HG03039 (cell line): ENCODE measurements at regions not wholly inside any gene's neighbourhood (a gene's known extent, or its start where the extent isn't known, plus 50 kb on each side); places are given as distances from the start of the nearest gene placed in this dataset.
"Not testable (repeated sequence)": the region's sequence is repeated elsewhere in the genome, so short reads cannot be mapped to it uniquely, and the experiment has no call there.

Source experiments
- ATAC-seq: cut with Tn5 transposase; IDR thresholded peaks from one replicate; pipeline ENCODE4 v1.9.1; 2021; ENCODE audit warnings: mild to moderate bottlenecking, moderate library complexity; ENCODE audit not compliant: unreplicated experiment

- no peak for ATAC-seq
Measured at GRCh38 chr2:59851836-59852475, 701.5 kb downstream of the BCL11A start.

GRCh38 chr2:59850554-59850953 lies 702.9 kb downstream of the BCL11A start:
- ATAC-seq: no peak

- no peak for ATAC-seq
Measured at GRCh38 chr2:59833941-59834340, 719.5 kb downstream of the BCL11A start.

DNA sequence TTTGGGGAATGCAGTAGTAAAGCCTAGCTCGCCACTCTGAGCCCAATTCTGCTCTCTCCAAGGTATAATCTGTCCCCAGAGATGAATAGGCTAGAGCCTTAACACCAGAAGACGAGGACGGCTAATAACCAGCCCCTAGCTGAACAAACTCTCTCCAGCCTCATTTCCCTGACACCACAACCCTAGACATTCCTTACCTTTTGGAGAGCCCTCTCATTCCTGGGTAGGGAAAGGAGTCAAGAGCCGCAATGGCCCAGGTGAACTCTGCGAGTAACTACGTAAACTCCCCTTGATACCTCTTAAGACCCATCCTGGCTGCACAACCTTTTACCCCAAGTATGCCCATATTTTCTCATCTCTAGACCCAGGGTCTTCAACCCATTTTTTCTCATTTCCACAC lies 722.9 kb downstream of the BCL11A start:
- no peak for ATAC-seq

- no peak for ATAC-seq
Measured at GRCh38 chr2:59827677-59828076, 725.8 kb downstream of the BCL11A start.

DNA sequence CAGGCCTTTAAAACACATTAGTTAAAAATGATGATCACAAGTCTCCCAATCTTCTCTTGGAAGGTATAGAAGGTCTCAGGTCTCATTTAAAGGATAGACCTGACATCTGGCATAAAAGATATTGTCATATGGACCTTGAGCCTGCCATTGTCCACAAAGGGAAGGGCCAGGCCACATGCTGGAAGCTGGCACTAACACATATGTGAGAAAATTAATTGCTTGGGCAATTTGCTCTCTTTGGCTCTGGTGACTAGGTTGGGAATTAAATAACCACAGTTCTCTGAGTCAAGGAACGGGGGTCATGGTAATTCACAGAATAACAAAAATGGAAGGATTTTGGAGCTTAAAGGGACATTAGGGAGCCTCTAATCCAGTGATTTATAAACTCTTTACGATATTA lies 727.3 kb downstream of the BCL11A start:
- no peak for ATAC-seq

DNA sequence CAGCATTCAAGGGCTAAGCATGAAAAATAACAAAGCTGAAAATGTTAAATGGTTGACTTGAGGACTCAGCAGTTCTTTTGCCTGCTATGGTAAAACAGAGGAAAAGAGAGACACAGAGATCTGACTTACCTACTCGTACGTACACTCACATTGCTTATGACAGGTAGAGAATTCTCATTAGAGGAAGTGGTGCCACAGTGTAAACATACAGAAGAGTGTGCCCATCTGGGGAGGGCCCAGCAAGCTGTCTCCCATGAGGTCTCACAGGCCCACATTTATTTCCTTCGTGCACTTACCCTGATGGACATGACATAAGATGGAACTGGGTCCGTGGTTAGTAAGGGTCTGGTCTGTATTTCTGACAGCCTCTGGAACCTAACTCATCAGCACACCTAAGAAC lies 729.1 kb downstream of the BCL11A start:
- no peak for ATAC-seq

DNA sequence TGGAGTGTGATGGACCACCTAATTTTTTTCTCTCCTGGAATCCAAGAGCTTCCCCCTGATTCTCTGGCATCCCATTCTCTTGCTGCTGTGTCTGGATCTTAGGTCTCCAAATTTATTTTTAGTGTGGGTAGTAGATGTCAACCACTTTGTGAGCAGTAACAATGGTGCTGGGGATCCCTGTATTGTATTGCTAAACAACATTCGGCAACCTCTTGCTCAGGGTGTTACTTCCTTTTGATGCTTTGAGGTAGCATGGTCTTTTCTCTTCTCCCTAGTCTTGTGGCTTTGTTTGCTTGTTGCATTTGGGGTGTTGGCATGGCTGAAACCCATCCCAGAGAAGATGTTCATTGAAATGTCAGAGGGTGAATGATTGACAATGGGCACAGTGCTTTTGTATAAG lies 737.4 kb downstream of the BCL11A start:
- no peak for ATAC-seq

DNA sequence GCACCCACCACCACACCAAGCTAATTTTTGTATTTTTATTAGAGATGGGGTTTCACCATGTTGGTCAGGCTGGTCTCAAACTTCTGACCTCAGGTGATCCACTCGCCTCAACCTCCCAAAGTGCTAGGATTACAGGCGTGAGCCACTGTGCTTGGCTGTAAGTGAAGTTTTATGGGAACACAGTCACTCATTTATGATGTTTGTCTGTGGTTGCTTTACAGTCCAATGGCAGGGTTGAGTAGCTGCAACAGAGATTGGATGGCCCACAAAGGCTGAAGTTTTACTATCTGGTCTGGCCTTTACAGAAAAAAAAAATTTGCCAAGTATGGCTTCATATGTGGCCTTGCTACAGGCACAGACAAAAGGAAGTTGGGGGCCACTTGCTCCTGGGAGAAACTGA lies 743.2 kb downstream of the BCL11A start:
- ATAC-seq: not testable (repeated sequence)

DNA sequence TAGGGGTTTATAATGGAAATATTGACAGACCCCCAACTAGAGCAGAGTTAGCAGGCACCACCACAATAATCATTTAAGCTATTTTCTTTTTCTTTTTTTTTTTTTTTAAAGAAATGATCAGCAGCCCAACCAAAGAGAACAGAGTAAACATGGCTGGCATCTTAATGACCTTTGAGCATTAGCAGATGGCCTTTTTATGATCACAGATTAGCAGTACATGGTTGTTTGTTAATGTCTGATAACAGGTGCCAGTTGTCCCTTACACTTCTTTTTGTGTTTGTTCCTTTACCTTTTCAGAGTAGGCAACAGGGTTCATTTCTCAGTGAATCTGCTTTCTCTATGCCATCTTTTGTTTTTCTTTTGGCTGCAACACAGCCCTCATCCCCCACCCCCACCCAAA lies 747.0 kb downstream of the BCL11A start:
- ATAC-seq: no peak

DNA sequence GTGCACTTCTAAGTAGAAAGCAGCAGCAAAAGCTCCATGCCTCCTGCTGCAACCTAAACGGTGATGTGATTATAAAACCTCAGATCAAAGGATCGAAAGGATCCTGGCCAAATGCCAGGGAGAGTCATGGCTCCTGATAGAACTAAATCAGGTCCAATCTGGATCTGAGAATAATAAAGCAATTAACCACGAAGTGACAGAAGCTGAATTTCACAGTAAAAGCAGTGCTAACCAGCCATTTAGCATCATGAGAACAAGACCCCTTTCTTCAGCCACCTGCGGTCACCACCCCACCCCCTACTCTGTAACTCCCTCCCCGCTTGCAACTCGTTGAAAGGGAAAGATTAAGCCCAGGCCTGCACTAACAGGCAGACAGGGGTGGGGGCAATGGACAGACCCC lies 748.7 kb downstream of the BCL11A start:
- no peak for ATAC-seq

DNA sequence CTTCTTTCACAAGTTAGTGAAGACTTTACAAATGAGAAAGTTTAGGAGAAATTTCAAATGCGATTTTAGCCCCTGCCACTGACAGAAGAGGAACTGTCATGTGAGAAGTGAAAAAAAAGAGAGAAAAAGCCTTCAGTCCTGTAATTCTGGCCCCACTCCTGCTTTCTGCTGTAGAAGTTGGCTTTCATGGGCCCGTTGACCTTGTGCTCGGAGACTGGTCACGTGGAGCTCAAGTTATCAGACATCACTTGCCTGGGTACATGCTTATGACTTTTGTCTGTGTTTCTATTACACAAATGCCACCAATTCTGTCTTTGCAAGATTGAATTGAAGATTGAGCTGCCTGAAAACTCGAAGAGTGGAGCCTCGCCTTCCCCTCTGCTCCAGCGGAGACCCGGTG lies 749.9 kb downstream of the BCL11A start:
- ATAC-seq: no peak

DNA sequence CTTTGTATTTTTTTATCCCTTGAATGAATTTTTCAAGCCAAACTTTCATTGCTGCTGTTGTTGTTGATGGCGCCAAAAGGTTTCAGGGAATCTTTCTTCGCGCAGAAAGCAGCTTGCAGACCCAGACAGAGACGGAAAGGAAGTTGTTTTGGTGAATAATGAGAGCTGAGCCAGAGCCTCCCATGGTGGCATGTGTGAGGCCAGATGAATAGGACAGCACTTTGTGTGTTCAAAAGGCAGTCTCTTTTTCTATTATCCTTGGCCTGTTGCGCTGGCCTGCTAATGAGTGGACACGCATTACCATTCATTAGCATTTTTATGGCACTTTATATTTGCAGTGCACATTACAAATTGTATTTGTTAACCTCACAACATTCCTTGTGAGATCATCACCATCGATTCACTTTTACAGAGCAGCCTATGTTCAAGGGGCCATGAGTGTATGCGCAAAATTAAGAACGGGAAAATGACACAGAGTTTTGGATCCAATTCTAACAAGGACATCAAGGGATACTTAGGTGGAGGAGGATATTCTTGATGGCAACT lies 754.7 kb downstream of the BCL11A start:
- ATAC-seq: no peak

DNA sequence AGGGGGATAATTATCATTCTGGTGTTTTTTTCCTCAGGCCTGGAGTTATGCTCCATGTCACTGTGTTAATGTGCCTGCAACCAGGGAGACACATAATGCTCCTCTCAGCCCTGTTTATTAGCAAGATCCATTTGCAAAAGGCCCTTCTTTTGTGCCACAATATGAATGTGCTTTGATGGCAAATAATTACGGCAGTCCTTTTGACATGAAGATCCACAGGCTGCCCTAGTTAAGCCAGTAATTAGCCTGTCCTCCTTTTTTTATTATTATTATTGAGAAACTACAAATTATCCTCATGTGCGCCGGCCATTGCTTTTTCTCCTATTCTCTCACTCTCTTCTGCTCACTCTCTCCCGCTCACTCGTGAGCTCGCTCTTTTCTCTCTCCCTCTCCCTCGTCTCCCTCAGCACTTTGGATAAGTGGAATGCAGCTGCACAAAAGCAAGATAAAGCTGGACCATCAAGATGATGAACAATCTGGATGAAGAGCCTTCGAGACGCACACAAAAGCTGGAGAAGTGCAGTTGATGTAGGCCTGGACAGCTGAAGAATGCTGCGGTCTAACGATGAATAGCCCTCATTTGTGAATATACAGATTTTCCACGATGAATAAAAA lies 762.3 kb downstream of the BCL11A start:
- ATAC-seq: no peak

GRCh38 chr2:59790186-59791003 lies 763.1 kb downstream of the BCL11A start:
- no peak for ATAC-seq

DNA sequence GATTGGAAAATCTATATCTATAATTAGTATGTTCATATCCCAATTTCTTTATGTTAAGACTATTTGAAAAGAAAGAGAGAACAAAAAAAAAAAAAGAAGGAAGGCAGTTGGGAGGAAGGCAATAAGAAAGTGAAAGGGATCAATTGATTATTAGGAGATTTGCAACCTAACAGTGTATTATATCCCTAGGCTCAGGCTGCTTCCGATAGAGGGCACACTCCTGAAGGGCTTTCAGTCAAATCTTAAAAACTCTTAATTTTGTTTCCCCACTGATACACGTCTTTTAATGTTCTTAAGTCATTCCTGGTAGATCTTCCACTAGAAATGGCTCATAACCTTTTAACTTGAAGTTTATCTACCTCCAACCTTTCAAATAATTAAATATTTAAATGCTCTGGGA lies 763.9 kb downstream of the BCL11A start:
- ATAC-seq: no peak

GRCh38 chr2:59787095-59787494 lies 766.4 kb downstream of the BCL11A start:
- ATAC-seq: no peak

GRCh38 chr2:59786684-59787083 lies 766.8 kb downstream of the BCL11A start:
- ATAC-seq: no peak

DNA sequence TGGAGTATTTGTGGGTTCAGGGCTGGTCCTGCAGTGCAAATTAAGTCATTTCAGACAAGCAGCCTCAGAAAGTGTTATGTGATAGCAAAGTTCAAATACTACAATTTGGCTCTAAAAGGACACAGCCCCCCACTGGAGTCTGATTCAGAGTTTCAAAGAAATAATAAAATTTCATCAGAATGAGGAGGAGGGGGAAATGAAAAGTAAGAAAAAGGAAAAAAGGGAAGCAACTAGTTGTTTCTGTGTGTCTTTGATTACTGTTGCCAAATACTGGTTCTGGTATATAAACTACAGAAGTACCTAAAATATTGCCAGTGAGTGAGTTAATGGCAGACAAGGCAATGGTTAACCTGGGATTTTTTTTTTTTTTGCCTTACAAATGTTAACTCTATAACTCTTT lies 773.9 kb downstream of the BCL11A start:
- ATAC-seq: no peak

- ATAC-seq: no peak
Measured at GRCh38 chr2:59777120-59777519, 776.3 kb downstream of the BCL11A start.

DNA sequence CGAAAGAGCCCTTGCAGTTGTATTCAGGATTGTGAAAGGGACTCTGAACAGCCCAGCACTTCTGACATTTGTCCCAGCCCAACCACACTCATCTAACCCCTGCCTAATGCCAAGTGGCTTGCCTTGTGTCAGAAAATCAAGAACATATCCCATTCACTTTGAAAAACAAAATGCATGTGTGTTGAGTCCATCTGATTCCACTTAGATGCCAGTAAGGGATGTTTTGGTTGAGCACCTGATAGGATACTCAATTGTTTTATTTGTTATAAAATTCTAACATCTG lies 776.8 kb downstream of the BCL11A start:
- no peak for ATAC-seq

DNA sequence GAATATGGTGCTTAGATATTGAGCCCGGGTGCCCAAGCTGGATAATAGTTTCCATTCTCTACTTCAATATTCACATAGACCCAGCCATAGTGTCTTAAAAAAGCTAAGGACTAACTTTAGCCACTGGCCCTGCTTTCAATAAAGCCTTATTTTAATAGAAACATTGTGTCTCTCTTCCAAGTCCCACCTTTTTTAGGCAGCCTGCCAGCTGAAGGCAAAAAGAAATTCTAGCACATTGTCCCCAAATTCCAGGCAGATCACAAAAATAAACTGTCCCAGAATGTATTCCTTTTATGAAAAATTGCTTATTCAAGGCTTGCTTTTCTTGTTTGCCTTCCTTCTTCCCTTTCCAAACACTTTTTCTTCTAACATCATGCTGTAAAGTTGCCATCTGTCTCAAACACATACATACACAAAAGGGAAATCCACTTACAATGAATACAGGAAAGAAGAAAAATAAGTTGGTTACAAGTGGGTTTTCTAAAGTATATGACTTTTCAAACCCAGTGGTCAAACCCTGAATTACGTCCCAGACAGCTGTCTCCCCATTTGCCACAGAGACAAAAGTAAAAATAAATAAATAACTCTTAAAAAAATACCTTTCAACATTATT lies 778.5 kb downstream of the BCL11A start:
- ATAC-seq: no peak
